DMS 273 (cell line): ENCODE measurements at regions not wholly inside any gene's neighbourhood (a gene's known extent, or its start where the extent isn't known, plus 50 kb on each side); places are given as distances from the start of the nearest gene placed in this dataset.
A peak's percentile ranks its signal among the peaks of the same experiment; 100 is the strongest.

Experiments used
- DNase-seq: peaks from one replicate; lab custom pipeline; 2025; ENCODE audit not compliant: unreplicated experiment; lab: John Stamatoyannopoulos, UW

GRCh38 chr3:104855702-104856101, 511.0 kb upstream of the ALCAM start:
- DNase-seq, result no peak

- DNase-seq, result no peak
Measured at GRCh38 chr3:104856741-104857140, 510.0 kb upstream of the ALCAM start.

- no peak for DNase-seq
Measured at GRCh38 chr3:104868291-104868690, 498.4 kb upstream of the ALCAM start.

- DNase-seq, result no peak
Measured at GRCh38 chr3:104870276-104870675, 496.4 kb upstream of the ALCAM start.

GRCh38 chr3:104873331-104873730, 493.4 kb upstream of the ALCAM start:
- DNase-seq, result no peak

- DNase-seq, result no peak
Measured at GRCh38 chr3:104878395-104878794, 488.3 kb upstream of the ALCAM start.

- DNase-seq, result peak; percentile 7
Measured at GRCh38 chr3:104879919-104880318, 486.8 kb upstream of the ALCAM start.

GRCh38 chr3:104885214-104885814, 481.4 kb upstream of the ALCAM start:
- DNase-seq, result no peak

- no peak for DNase-seq
Measured at GRCh38 chr3:104886220-104886995, 480.3 kb upstream of the ALCAM start.

- DNase-seq, result no peak
Measured at GRCh38 chr3:104887069-104887468, 479.6 kb upstream of the ALCAM start.

GRCh38 chr3:104887619-104888018, 479.1 kb upstream of the ALCAM start:
- DNase-seq, result no peak

- DNase-seq, result peak; percentile 53
Measured at GRCh38 chr3:104892044-104892443, 474.7 kb upstream of the ALCAM start.

- no peak for DNase-seq
Measured at GRCh38 chr3:104896624-104897023, 470.1 kb upstream of the ALCAM start.

- no peak for DNase-seq
Measured at GRCh38 chr3:104901396-104901795, 465.3 kb upstream of the ALCAM start.

- DNase-seq, result no peak
Measured at GRCh38 chr3:104903064-104903463, 463.6 kb upstream of the ALCAM start.

GRCh38 chr3:104906001-104906639, 460.6 kb upstream of the ALCAM start:
- DNase-seq, result no peak

- no peak for DNase-seq
Measured at GRCh38 chr3:104907507-104907906, 459.2 kb upstream of the ALCAM start.

- peak; percentile 93 for DNase-seq
Measured at GRCh38 chr3:104908761-104909160, 457.9 kb upstream of the ALCAM start.

- peak; percentile 99 for DNase-seq
Measured at GRCh38 chr3:104909198-104909597, 457.5 kb upstream of the ALCAM start.

- DNase-seq, result peak; percentile 74
Measured at GRCh38 chr3:104909721-104910120, 457.0 kb upstream of the ALCAM start.

- DNase-seq, result no peak
Measured at GRCh38 chr3:104911376-104911775, 455.3 kb upstream of the ALCAM start.

GRCh38 chr3:104916971-104917370, 449.7 kb upstream of the ALCAM start:
- DNase-seq, result no peak
